GM12872 (cell line): ENCODE measurements at regions not wholly inside any gene's neighbourhood (a gene's known extent, or its start where the extent isn't known, plus 50 kb on each side); places are given as distances from the start of the nearest gene placed in this dataset.

ENCODE experiments used
- TF ChIP-seq, protein P1 (sequence below): IDR thresholded peaks from 3 replicates; pipeline ENCODE4 v1.5.1; 2011; ENCODE audit warnings: low read depth, mild to moderate bottlenecking, low read length, moderate library complexity; ENCODE audit not compliant: insufficient read depth

DNA sequence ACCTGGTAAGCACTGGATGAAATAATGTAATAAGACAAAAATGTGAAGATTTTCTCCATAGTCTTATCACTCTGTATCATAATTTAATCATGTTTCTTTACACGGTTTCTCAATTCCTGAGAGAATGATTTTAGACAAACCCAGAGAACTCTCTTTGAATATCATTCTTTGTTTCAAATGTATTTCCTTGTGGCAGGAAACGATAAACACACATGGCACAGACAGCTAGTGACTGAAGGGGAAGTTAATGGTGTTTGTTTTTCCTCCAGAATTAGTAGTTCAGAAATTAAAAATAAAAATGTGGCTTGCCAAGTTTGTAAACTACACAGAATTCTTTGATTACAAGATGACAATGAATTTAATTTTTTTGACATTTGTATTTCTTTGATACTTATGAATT lies 163.7 kb upstream of the PRPS1L1 start:
- TF ChIP-seq, protein P1, sequence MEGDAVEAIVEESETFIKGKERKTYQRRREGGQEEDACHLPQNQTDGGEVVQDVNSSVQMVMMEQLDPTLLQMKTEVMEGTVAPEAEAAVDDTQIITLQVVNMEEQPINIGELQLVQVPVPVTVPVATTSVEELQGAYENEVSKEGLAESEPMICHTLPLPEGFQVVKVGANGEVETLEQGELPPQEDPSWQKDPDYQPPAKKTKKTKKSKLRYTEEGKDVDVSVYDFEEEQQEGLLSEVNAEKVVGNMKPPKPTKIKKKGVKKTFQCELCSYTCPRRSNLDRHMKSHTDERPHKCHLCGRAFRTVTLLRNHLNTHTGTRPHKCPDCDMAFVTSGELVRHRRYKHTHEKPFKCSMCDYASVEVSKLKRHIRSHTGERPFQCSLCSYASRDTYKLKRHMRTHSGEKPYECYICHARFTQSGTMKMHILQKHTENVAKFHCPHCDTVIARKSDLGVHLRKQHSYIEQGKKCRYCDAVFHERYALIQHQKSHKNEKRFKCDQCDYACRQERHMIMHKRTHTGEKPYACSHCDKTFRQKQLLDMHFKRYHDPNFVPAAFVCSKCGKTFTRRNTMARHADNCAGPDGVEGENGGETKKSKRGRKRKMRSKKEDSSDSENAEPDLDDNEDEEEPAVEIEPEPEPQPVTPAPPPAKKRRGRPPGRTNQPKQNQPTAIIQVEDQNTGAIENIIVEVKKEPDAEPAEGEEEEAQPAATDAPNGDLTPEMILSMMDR = no peak

DNA sequence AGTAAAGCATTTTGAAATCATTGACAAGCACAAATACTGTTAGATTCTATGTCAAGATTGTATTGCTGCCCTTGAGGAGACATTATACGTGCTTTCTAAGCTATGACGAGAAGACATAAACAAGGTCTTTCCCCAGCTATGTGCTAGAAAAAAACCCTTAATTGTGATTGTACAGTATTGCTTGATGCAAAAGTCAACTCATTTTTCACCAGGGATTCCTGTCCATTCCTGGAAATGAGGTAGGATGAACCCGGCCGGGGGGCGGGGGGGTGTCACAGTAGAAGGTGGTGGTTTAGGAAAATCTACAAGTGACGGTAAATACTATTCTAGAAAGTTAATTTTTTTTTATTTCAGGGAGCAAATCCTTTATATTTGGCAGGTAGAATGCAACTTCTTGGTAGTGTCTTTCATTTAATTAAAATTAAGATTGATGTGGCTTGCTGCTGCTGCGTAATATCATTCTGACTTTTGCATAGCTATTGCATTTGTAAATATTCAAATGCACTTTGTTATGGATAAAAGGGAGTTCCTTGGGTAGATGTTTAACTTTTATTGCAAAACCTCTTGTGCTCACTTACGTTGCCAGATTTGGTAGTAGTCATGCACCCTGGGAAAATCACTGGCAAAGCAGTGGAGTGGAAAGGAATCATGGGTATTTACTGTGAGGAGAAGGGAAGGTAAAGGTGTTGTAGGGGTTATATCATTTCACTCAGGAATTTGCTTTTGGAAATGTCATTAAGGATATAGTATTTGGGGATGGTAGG lies 164.4 kb upstream of the PRPS1L1 start:
- TF ChIP-seq, protein P1 = no peak

DNA sequence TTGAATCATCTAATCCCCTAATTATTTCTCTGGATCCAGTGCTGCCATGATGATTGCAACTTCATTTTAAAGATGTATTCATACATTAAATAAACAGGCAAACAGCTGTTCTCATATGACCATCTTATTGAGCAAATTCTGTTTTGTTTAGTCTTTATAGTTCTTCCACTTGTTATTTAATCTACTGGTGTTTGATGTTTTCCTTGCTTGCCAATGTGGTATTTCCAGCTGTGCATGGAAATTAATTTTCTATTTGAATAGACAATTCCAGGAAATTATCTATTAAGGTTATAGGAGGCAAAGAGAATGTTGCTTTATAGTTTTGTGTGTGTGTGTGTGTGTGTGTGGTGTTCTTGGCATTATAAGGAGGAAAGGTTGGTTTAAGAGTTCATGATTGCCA lies 167.0 kb upstream of the PRPS1L1 start:
- TF ChIP-seq, protein P1 = no peak

DNA sequence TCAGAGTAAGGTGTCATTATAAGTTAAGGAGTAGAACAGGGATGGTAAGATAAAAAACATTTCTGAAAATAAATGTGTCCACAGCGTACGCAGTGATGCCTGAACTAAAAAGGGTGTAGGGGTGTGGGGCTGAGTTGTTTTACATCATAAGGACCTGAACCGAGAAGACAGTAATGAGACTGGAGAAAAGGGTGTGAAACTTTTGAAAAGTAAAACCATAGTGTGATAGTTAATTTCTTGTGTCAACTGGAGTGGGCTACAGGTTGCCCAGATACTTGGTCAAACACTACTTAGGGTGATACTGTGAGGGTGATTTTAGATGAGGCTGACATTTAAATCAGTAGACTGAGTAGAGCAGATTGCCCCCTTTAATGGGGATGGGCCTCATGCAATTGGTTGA lies 169.0 kb upstream of the PRPS1L1 start:
- TF ChIP-seq, protein P1 = no peak

DNA sequence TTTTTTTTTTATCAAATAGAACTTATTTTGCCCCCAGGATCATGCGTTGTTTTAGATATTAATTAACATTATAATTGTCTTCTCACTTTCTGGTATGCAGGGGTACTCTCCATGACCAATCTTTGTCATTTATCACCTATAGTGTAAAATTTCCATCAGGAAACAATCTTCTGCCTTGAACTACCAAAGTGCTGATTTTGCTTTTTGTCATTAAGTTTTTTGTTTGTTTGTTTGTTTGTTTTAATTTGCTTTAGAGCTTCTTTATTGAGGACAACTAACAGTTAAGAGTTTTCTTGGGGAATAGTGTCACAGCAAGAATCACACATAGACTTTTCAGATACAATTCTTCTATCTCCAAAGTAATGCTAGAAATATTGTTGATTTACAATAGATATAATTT lies 171.2 kb upstream of the PRPS1L1 start:
- TF ChIP-seq, protein P1 = no peak

DNA sequence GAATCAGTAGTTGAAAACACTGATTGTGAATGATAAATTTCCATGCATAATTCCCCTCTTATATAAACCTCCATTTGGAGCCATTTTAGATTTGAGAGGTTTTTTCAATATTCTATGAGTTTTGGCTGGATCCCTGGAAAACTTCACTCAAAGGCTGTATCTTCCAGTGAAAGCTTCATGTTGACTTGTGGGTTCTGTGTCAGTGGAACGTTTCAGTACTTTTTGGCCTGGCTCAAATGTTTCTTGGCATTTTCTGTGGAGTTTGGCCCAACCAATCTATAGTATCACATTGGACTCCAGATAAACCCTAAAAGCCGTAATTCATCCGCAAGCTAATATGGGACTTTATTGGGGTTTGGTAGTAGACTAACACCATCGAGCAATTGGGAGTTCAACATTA lies 172.6 kb upstream of the PRPS1L1 start:
- TF ChIP-seq, protein P1 = no peak

DNA sequence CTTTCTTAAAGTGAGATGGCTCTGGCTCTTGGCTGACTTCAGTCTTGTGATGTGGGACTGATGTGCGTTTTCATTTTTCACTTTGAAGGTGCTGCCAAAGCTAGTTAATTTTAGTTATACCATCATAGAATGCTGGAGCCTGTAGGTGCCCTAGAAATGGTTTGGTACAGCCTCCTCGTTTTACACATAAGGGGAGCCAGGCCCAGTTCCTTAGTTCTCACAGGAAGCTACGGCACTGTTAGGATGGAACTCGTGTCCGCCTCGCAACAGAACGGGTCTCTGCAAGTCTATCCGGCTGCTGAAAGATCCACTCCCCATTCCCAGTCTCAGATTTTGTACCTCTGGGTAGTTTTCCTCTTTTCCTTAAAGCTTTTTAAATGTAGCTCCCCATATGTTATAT lies 173.2 kb upstream of the PRPS1L1 start:
- TF ChIP-seq, protein P1 = no peak
